HEK293 (cell line): ENCODE measurements at regions not wholly inside any gene's neighbourhood (a gene's known extent, or its start where the extent isn't known, plus 50 kb on each side); places are given as distances from the start of the nearest gene placed in this dataset.

Experiments used
- CTCF ChIA-PET: fragments of 350-600 bp; formaldehyde crosslinking; extraction: SDS; loops from one replicate; lab custom pipeline; 2021; ENCODE audit warnings: antibody characterized with exemption; lab: Yijun Ruan, JAX
- POLR2A ChIA-PET: fragments of 300-600 bp; formaldehyde crosslinking; extraction: SDS; loops from one replicate; lab custom pipeline; 2020; ENCODE audit warnings: antibody characterized with exemption, inconsistent platforms; lab: Yijun Ruan, JAX
- H3K27ac ChIP-seq: fragments of 200-500 bp; sonication (Bioruptor generic); 2 replicates; pipeline ENCODE4 v1.5.1; 2014; ENCODE audit warnings: low read depth, low read length, control low read depth, inconsistent platforms; ENCODE audit errors: extremely low read depth
- H3K36me3 ChIP-seq, 2 experiments: fragments of 200-500 bp in 1 of 2; sonication (Bioruptor generic) in 1 of 2; 1 replicate in 1 of 2; 2 replicates in 1 of 2; pipeline ENCODE4 v1.5.1; 2014 to 2017; ENCODE audit warnings: inconsistent platforms in 2 of 2, low read length in 2 of 2; ENCODE audit not compliant: control insufficient read depth in 2 of 2, insufficient read depth in 1 of 2
- H3K4me1 ChIP-seq: fragments of 200-500 bp; sonication (Bioruptor generic); 2 replicates; pipeline ENCODE4 v1.5.1; 2014; ENCODE audit warnings: mild to moderate bottlenecking, low read length, inconsistent platforms; ENCODE audit not compliant: control insufficient read depth, insufficient read depth
- H3K4me3 ChIP-seq: 2 replicates; pipeline ENCODE4 v1.5.1; 2011; ENCODE audit warnings: low read depth, mild to moderate bottlenecking, control low read depth, low read length, moderate library complexity
- H3K9me3 ChIP-seq: fragments of 200-500 bp; sonication (Bioruptor generic); 2 replicates; pipeline ENCODE4 v1.5.1; 2014; ENCODE audit warnings: low read depth, low read length, inconsistent platforms; ENCODE audit not compliant: control insufficient read depth, insufficient read depth
- AEBP2 ChIP-seq: fragments of 450-650 bp; formaldehyde crosslinking; IDR thresholded peaks from 2 replicates; pipeline ENCODE4 v1.5.1; 2016; ENCODE audit warnings: missing biosample characterization, missing genetic modification characterization, borderline replicate concordance
- GLI4 ChIP-seq: fragments of 450-650 bp; formaldehyde crosslinking; IDR thresholded peaks from 2 replicates; pipeline ENCODE4 v1.5.1; 2016; ENCODE audit warnings: missing biosample characterization, missing genetic modification characterization
- IKZF3 ChIP-seq: fragments of 450-650 bp; IDR thresholded peaks from 2 replicates; pipeline ENCODE4 v1.5.0; 2018; ENCODE audit warnings: missing biosample characterization, mild to moderate bottlenecking, missing genetic modification characterization, moderate library complexity
- OSR2 ChIP-seq: fragments of 450-650 bp; formaldehyde crosslinking; IDR thresholded peaks from 2 replicates; pipeline ENCODE4 v1.5.1; 2016; ENCODE audit warnings: missing biosample characterization, missing genetic modification characterization
- PRDM10 ChIP-seq: fragments of 450-650 bp; formaldehyde crosslinking; IDR thresholded peaks from 2 replicates; pipeline ENCODE4 v1.5.1; 2016; ENCODE audit warnings: missing biosample characterization, missing genetic modification characterization
- SETDB1 ChIP-seq: IDR thresholded peaks from one replicate; pipeline ENCODE4 v1.6.1; 2017; ENCODE audit warnings: mild to moderate bottlenecking, low read length, moderate library complexity, mixed read lengths; ENCODE audit not compliant: insufficient read length
- SP7 ChIP-seq: fragments of 450-650 bp; formaldehyde crosslinking; IDR thresholded peaks from 2 replicates; pipeline ENCODE4 v1.5.1; 2016; ENCODE audit warnings: missing biosample characterization, missing genetic modification characterization
- TRIM28 ChIP-seq: IDR thresholded peaks from 2 replicates; pipeline ENCODE4 v1.6.1; 2011; ENCODE audit warnings: low read length, control low read depth, borderline replicate concordance
- ZBTB21 ChIP-seq: fragments of 450-650 bp; formaldehyde crosslinking; IDR thresholded peaks from 2 replicates; pipeline ENCODE4 v1.5.1; 2017; ENCODE audit warnings: missing biosample characterization, missing genetic modification characterization
- ZNF184 ChIP-seq: fragments of 450-650 bp; IDR thresholded peaks from 2 replicates; pipeline ENCODE4 v1.5.1; 2018; ENCODE audit warnings: missing biosample characterization, mild to moderate bottlenecking, missing genetic modification characterization
- ZNF211 ChIP-seq: fragments of 450-650 bp; formaldehyde crosslinking; IDR thresholded peaks from 2 replicates; pipeline ENCODE4 v1.5.1; 2016; ENCODE audit warnings: low read depth, missing biosample characterization, missing genetic modification characterization
- ZNF214 ChIP-seq: fragments of 450-650 bp; formaldehyde crosslinking; IDR thresholded peaks from 2 replicates; pipeline ENCODE4 v1.5.1; 2017; ENCODE audit warnings: missing biosample characterization, mild to moderate bottlenecking, missing genetic modification characterization, borderline replicate concordance
- ZNF274 ChIP-seq, 2 experiments: fragments of 200-500 bp in 1 of 2; fragments of 450-650 bp in 1 of 2; sonication (Bioruptor generic) in 1 of 2; formaldehyde crosslinking in 1 of 2; IDR thresholded peaks; 2 replicates each; pipeline versions ENCODE4 v1.5.1 to v1.6.1; 2014 to 2016; ENCODE audit warnings: borderline replicate concordance in 1 of 2, inconsistent platforms in 1 of 2, low read length in 1 of 2, missing biosample characterization in 1 of 2, missing genetic modification characterization in 1 of 2
- ZNF335 ChIP-seq: fragments of 450-650 bp; formaldehyde crosslinking; conservative IDR thresholded peaks from 2 replicates; pipeline ENCODE4 v1.5.1; 2016; ENCODE audit warnings: missing biosample characterization, missing genetic modification characterization
- ZNF514 ChIP-seq: fragments of 450-650 bp; formaldehyde crosslinking; IDR thresholded peaks from 2 replicates; pipeline ENCODE4 v1.5.1; 2016; ENCODE audit warnings: missing biosample characterization, missing genetic modification characterization
- ZNF529 ChIP-seq: fragments of 450-650 bp; formaldehyde crosslinking; IDR thresholded peaks from 2 replicates; pipeline ENCODE4 v1.5.1; 2017; ENCODE audit warnings: missing genetic modification characterization, missing biosample characterization; ENCODE audit not compliant: insufficient replicate concordance
- ZNF544 ChIP-seq: fragments of 450-650 bp; formaldehyde crosslinking; IDR thresholded peaks from 2 replicates; pipeline ENCODE4 v1.5.0; 2017; ENCODE audit warnings: missing biosample characterization, missing genetic modification characterization
- ZNF664 ChIP-seq: fragments of 450-650 bp; formaldehyde crosslinking; IDR thresholded peaks from 2 replicates; pipeline ENCODE4 v1.5.1; 2016; ENCODE audit warnings: missing biosample characterization, missing genetic modification characterization
- TF ChIP-seq, protein P1 (sequence below): fragments of 450-650 bp; formaldehyde crosslinking; IDR thresholded peaks from 2 replicates; pipeline ENCODE4 v1.5.1; 2016; ENCODE audit warnings: missing biosample characterization, missing genetic modification characterization
- TF ChIP-seq, protein P2 (sequence below): fragments of 450-650 bp; formaldehyde crosslinking; IDR thresholded peaks from 2 replicates; pipeline ENCODE4 v1.5.1; 2017; ENCODE audit warnings: missing biosample characterization, missing genetic modification characterization
- TF ChIP-seq, protein P3 (sequence below): fragments of 450-650 bp; formaldehyde crosslinking; IDR thresholded peaks from 2 replicates; pipeline ENCODE4 v1.5.1; 2017; ENCODE audit warnings: missing biosample characterization, missing genetic modification characterization

DNA sequence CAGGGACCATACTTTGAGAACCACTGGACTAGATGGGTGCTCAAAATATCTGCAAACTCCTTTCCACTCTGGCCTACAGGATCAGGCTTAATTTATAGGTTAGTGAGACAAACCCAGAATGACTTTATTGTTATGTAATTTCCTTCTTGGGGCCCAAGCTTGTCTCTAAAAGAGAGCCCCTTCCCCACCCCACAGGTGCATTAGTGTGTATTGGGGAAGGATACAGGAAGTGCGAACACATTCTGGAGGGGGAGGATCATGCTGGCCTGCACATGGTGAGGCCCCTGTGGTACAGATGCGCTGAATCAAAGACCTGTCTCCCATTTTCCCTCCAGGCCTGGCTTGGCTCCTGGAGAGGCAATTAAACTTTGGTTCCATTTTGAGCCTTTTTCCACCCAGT, 273.0 kb upstream of the LRTM1 start:
- ChIA-PET POLR2A (no interaction called here), CTCF (no interaction called here)
- TF ChIP-seq, protein P1, sequence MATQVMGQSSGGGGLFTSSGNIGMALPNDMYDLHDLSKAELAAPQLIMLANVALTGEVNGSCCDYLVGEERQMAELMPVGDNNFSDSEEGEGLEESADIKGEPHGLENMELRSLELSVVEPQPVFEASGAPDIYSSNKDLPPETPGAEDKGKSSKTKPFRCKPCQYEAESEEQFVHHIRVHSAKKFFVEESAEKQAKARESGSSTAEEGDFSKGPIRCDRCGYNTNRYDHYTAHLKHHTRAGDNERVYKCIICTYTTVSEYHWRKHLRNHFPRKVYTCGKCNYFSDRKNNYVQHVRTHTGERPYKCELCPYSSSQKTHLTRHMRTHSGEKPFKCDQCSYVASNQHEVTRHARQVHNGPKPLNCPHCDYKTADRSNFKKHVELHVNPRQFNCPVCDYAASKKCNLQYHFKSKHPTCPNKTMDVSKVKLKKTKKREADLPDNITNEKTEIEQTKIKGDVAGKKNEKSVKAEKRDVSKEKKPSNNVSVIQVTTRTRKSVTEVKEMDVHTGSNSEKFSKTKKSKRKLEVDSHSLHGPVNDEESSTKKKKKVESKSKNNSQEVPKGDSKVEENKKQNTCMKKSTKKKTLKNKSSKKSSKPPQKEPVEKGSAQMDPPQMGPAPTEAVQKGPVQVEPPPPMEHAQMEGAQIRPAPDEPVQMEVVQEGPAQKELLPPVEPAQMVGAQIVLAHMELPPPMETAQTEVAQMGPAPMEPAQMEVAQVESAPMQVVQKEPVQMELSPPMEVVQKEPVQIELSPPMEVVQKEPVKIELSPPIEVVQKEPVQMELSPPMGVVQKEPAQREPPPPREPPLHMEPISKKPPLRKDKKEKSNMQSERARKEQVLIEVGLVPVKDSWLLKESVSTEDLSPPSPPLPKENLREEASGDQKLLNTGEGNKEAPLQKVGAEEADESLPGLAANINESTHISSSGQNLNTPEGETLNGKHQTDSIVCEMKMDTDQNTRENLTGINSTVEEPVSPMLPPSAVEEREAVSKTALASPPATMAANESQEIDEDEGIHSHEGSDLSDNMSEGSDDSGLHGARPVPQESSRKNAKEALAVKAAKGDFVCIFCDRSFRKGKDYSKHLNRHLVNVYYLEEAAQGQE (tag by site-specific recombination): no peak
- TF ChIP-seq PRDM10 (tag by site-specific recombination): no peak
- no peak for TF ChIP-seq ZNF335 (tag by site-specific recombination)
- no peak for TF ChIP-seq ZNF211 (tag by site-specific recombination)
- TF ChIP-seq ZNF184 (tag by site-specific recombination): no peak
- no peak for TF ChIP-seq IKZF3 (tag by site-specific recombination)
- TF ChIP-seq SP7 (tag by site-specific recombination): no peak
- no peak for TF ChIP-seq OSR2 (tag by site-specific recombination)
- TF ChIP-seq, protein P2, sequence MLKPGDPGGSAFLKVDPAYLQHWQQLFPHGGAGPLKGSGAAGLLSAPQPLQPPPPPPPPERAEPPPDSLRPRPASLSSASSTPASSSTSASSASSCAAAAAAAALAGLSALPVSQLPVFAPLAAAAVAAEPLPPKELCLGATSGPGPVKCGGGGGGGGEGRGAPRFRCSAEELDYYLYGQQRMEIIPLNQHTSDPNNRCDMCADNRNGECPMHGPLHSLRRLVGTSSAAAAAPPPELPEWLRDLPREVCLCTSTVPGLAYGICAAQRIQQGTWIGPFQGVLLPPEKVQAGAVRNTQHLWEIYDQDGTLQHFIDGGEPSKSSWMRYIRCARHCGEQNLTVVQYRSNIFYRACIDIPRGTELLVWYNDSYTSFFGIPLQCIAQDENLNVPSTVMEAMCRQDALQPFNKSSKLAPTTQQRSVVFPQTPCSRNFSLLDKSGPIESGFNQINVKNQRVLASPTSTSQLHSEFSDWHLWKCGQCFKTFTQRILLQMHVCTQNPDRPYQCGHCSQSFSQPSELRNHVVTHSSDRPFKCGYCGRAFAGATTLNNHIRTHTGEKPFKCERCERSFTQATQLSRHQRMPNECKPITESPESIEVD: no peak
- Histone ChIP-seq H3K4me3 (no peak overlapping the region), H3K4me1 (no peaks in the 10 kb centered on the region), H3K9me3 (no peaks in the 10 kb centered on the region), H3K27ac (no peak overlapping the region), H3K36me3 (no peaks in the 10 kb centered on the region)

GRCh38 chr3:55198554-55198953, 270.7 kb upstream of the LRTM1 start:
- no peak overlapping the region for H3K27ac ChIP-seq
- TF ChIP-seq GLI4 (tag by site-specific recombination): no peak
- no peak for TF ChIP-seq ZBTB21 (tag by site-specific recombination)
- TF ChIP-seq ZNF664: no peak
- TF ChIP-seq ZNF274 (IDR thresholded peaks at IDR 0.05; ENCODE audit: low read length): no peak
- no peak for TF ChIP-seq ZNF274 (tag by site-specific recombination; IDR thresholded peaks at IDR 0.05; ENCODE audit: borderline replicate concordance)
- no peak for TF ChIP-seq TRIM28
- TF ChIP-seq SETDB1: no peak
- TF ChIP-seq ZNF544: no peak
- TF ChIP-seq, protein P3, sequence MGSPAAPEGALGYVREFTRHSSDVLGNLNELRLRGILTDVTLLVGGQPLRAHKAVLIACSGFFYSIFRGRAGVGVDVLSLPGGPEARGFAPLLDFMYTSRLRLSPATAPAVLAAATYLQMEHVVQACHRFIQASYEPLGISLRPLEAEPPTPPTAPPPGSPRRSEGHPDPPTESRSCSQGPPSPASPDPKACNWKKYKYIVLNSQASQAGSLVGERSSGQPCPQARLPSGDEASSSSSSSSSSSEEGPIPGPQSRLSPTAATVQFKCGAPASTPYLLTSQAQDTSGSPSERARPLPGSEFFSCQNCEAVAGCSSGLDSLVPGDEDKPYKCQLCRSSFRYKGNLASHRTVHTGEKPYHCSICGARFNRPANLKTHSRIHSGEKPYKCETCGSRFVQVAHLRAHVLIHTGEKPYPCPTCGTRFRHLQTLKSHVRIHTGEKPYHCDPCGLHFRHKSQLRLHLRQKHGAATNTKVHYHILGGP (tag by site-specific recombination): no peak
- no peak for TF ChIP-seq ZNF529 (tag by site-specific recombination)
- TF ChIP-seq ZNF214 (tag by site-specific recombination): no peak
- TF ChIP-seq AEBP2 (tag by site-specific recombination): no peak
- TF ChIP-seq ZNF514 (tag by site-specific recombination): no peak
- TF ChIP-seq, all 188 proteins: peak for 0
- CTCF ChIA-PET: interaction anchor here (1.3 kb wide), 1 partner anchor 18 kb away, joined by 4 read pairs; no protein-coding TSS in a partner anchor

More at GRCh38 chr3:55198554-55198953, 270.7 kb upstream of the LRTM1 start:
- POLR2A ChIA-PET: no interaction called here
- no peaks in the 10 kb centered on the region for H3K4me1 ChIP-seq
- no peaks in the 10 kb centered on the region for H3K9me3 ChIP-seq
- H3K36me3 ChIP-seq: no peaks in the 10 kb centered on the region
- H3K4me3 ChIP-seq: no peak overlapping the region
